GM21423 (cell line): ENCODE measurements at regions not wholly inside any gene's neighbourhood (a gene's known extent, or its start where the extent isn't known, plus 50 kb on each side); places are given as distances from the start of the nearest gene placed in this dataset.

ENCODE experiments used
- ATAC-seq: cut with Tn5 transposase; IDR thresholded peaks from one replicate; pipeline ENCODE4 v1.9.1; 2021; ENCODE audit warnings: mild to moderate bottlenecking, moderate library complexity; ENCODE audit not compliant: unreplicated experiment

GRCh38 chr6:25010902-25011625 lies 75.3 kb upstream of the RIPOR2 start:
- ATAC-seq: no peak

GRCh38 chr6:25012657-25013056 lies 76.9 kb upstream of the RIPOR2 start:
- ATAC-seq: no peak

- no peak for ATAC-seq
Measured at GRCh38 chr6:25013246-25013645, 77.5 kb upstream of the RIPOR2 start.

- ATAC-seq: no peak
Measured at GRCh38 chr6:25014369-25014768, 78.6 kb upstream of the RIPOR2 start.

GRCh38 chr6:25014791-25015560 lies 79.2 kb upstream of the RIPOR2 start:
- no peak for ATAC-seq

GRCh38 chr6:25016014-25016720 lies 80.4 kb upstream of the RIPOR2 start:
- ATAC-seq: no peak

GRCh38 chr6:25017486-25017885 lies 81.7 kb upstream of the RIPOR2 start:
- ATAC-seq: no peak

GRCh38 chr6:25017932-25018567 lies 82.3 kb upstream of the RIPOR2 start:
- no peak for ATAC-seq

- ATAC-seq: no peak
Measured at GRCh38 chr6:25018568-25018954, 82.8 kb upstream of the RIPOR2 start.

GRCh38 chr6:25022140-25022553 lies 86.4 kb upstream of the RIPOR2 start:
- ATAC-seq: no peak

GRCh38 chr6:25023781-25024180 lies 88.0 kb upstream of the RIPOR2 start:
- no peak for ATAC-seq

- ATAC-seq: no peak
Measured at GRCh38 chr6:25024821-25025220, 89.1 kb upstream of the RIPOR2 start.

GRCh38 chr6:25025248-25025918 lies 89.6 kb upstream of the RIPOR2 start:
- ATAC-seq: no peak

- ATAC-seq: no peak
Measured at GRCh38 chr6:25025919-25026301, 90.2 kb upstream of the RIPOR2 start.

GRCh38 chr6:25026723-25027122 lies 91.0 kb upstream of the RIPOR2 start:
- ATAC-seq: no peak

- peak; percentile 92 for ATAC-seq
Measured at GRCh38 chr6:25027221-25027916, 91.6 kb upstream of the RIPOR2 start.

- no peak for ATAC-seq
Measured at GRCh38 chr6:25028328-25028727, 92.6 kb upstream of the RIPOR2 start.

GRCh38 chr6:25032934-25033333 lies 97.2 kb upstream of the RIPOR2 start:
- ATAC-seq: no peak

GRCh38 chr6:25034431-25034921 lies 98.7 kb upstream of the RIPOR2 start:
- no peak for ATAC-seq

- ATAC-seq: no peak
Measured at GRCh38 chr6:25035174-25035511, 99.4 kb upstream of the RIPOR2 start.
